ENCODE measurements at regions not wholly inside any gene's neighbourhood (a gene's known extent, or its start where the extent isn't known, plus 50 kb on each side); places are given as distances from the start of the nearest gene placed in this dataset.

DNA sequence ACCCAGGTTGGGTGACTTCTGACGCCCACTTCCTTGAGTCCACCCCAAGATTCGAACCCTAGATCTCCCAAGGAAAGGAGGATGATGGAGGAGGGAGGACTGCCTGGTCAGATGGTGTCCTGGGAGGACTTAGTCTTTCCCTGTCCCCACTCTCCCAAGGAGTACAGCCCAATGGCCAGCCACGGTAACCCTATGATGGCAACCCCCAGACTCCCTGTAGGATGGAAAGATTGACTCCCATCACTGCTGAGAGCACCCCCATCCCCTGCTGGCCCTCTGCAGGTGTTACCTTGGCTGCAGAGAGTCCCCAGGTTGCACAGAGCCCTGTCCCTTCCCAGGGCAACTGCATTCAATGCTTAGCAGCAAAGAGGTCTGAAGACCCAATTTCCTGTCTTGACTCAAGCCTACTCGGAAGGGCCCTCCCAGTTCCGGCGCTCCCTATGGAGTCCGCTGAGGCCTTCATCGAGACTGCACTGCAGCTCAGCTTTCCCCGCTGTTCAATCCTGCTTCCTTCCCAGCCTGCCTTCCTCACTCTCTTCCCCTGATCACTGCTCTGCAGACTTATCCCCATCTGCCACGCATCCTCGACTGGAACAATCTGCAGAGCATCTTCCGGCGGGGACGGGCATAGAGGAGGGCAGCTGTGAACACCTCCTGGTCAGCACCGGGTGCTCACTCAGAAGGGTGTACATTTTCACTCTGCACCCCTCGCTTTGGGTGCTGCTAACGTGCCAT lies 50.8 kb upstream of the OCM2 start:
- DNase-seq = no peak

DNA sequence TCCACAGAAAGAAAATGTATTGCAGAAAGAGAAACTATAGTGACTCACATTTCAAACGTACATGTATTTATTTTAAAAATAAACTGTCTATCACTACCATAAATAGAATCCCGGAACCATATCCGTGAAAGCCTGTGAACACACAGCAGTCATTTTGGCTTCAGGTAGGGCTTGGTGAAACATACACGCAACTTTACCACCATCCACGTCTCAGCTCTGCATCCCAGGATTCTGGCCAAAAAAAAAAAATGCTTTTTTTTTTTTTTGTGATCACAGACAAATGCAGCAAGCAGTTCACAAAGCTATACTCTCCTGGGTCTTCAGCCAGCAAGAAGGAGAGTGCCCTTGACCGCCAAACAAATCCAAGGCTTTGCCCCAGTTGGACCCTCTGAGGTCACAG lies 56.8 kb upstream of the OCM2 start:
- DNase-seq = no peak

DNA sequence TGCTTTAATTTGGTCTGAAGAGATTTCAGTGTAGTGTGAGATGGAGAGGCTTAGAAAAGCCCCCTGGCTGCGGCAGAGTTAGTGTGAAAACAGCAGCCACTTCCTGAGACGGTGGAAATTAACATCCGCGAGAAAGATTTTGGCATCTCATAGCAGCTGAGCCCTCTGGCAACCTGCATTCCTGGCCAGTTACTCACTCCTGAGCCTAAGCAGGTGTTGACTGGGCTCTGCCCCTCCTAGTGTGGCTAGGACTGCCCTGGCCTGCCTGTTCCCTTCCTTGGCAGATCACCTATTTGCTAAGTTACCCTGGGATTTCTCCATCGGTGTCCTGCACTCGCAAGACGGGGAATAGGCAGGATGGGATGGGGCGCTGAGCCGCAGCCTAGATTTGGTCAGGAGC lies 57.6 kb upstream of the LMTK2 start:
- DNase-seq = no peak

DNA sequence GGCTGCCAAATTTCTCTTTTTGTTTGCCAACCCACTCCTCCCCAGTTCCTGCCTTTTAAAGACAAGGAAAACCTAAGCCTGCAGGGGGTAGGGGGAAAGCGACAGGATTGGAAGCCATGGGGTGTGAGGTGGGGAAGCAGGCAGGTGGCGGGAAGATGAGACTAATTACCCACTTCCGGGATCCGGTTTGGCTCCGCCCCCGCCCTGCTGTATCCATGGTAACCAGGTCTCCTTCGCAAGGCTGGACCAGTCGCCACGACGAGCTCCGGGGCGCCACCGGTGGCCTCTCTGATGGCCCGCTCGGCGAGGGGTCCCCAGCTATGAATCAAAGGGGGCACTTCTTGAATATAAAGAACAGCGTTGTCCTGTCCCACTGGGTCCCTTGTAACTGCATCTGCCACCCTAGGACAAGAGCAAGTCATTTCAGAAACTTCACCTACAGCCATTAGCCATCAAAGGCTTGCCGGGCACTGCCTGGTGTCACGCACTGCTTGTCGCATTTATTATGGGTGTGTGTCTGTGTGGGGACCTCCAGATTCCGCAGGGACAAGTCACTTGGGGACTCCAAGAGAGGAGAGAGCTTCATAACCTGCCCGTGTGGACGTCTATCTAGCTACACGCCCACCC lies 55.4 kb upstream of the LMTK2 start:
- DNase-seq = peak; percentile 51

DNA sequence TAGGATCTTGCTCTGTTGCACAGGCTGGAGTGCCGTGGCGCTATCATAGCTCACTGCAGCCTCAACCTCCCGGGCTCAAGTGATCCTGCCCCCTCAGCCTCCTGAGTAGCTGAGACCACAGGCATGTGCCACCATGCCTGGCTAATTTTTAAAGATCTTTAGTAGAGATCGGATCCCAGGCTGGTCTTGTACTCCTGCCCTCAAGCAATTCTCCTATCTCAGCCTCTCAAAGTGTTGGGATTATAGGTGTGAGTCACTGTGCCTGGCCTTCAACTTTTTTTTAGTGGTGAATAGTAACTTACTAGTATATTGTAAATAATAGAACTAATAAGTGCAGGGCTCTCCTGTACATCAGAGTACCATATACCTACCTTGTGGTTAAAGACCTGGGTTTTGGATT lies 52.1 kb upstream of the LMTK2 start:
- no peak for DNase-seq

DNA sequence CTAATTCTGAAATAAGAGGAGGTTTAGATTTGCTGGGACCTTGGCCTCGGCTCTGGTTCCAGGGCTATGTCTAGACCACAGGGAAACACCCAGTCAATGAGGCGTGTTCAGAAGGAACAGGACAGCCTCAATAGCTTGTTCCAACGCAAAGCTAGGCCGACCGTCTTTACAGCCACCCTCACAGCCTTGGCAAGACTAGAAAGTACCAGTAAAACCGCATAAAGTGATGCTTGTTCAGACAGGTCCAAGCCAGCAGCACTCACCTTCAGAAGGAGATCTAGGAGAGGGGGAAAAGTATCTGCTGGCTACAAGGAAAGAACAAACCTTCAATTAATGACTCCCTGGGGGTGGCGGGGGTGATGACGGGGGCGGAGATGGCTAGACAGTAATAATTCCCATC lies 50.1 kb upstream of the LMTK2 start:
- no peak for DNase-seq
